ENCODE measurements at regions not wholly inside any gene's neighbourhood (a gene's known extent, or its start where the extent isn't known, plus 50 kb on each side); places are given as distances from the start of the nearest gene placed in this dataset.

DNA sequence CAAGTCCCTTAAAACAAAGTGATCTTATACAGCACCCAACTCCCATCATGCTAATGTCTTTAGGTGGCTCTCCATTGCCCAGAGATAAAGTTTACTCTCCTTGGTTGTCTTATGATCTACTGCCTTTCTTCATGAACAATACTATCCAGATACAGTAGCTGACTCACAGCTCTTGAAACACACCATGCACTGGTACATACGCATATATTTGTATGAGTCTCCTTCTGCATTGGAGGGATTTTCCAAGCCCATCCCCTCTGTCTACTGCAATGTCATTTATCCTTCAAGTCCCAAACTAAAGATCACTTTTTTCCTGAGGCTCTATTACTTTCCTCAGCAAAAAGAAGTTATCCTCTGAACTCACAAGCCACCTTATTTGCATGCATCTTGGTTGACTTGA is 84.7 kb upstream of the LRATD1 start:
- no peak overlapping the region for H3K4me3 ChIP-seq (ENCODE audit: low read depth in 1 of 5, low read length in 5 of 5)

DNA sequence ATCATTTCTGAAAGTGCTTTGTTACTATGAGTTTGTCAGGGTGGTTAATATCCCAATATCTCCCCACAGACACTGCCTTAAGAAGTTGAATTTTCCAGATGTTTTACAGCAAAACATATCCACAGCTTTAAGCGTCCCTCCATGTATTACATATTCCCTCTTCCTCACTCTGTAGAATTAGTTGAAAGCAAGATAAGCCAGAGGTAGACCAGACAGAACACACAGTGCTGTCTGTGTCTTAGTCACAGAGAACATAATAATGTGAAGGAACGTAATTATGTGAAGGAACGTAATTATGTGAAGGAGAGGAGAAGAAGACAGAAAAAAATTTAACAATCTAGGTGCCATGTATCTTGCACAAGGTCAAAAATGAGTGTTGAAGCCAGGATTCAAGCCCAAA is 81.9 kb upstream of the LRATD1 start:
- no peak overlapping the region for H3K9ac ChIP-seq (ENCODE audit: low read length in 5 of 5)
- no peaks in the 10 kb centered on the region for H3K4me1 ChIP-seq (ENCODE audit: control insufficient read depth in 5 of 5, insufficient read depth in 5 of 5, low read length in 5 of 5)
- no peaks in the 10 kb centered on the region for H3K36me3 ChIP-seq (ENCODE audit: control insufficient read depth in 5 of 5, insufficient read depth in 5 of 5, low read length in 5 of 5)
- no peak overlapping the region for H3K4me3 ChIP-seq (ENCODE audit: low read depth in 1 of 5, low read length in 5 of 5)
- no peaks in the 10 kb centered on the region for H3K27me3 ChIP-seq (ENCODE audit: control insufficient read depth in 5 of 5, insufficient read depth in 4 of 5, low read length in 5 of 5)
- no peak overlapping the region for H3K27ac ChIP-seq (ENCODE audit: low read depth, low read length)
- H3K9me3 ChIP-seq (ENCODE audit: control insufficient read depth in 5 of 5, low read length in 5 of 5), result no peaks in the 10 kb centered on the region

More for the DNA sequence above, 84.7 kb upstream of the LRATD1 start:
- Histone ChIP-seq H3K36me3 (ENCODE audit: control insufficient read depth in 5 of 5, insufficient read depth in 5 of 5, low read length in 5 of 5) (no peaks in the 10 kb centered on the region), H3K9me3 (ENCODE audit: control insufficient read depth in 5 of 5, low read length in 5 of 5) (no peaks in the 10 kb centered on the region), H3K27ac (ENCODE audit: low read depth, low read length) (no peak overlapping the region), H3K9ac (ENCODE audit: low read length in 5 of 5) (no peak overlapping the region), H3K4me1 (ENCODE audit: control insufficient read depth in 5 of 5, insufficient read depth in 5 of 5, low read length in 5 of 5) (no peaks in the 10 kb centered on the region), H3K27me3 (ENCODE audit: control insufficient read depth in 5 of 5, insufficient read depth in 4 of 5, low read length in 5 of 5) (no peaks in the 10 kb centered on the region)

- H3K4me1 ChIP-seq (ENCODE audit: control insufficient read depth in 5 of 5, insufficient read depth in 5 of 5, low read length in 5 of 5), result no peaks in the 10 kb centered on the region
- no peaks in the 10 kb centered on the region for H3K36me3 ChIP-seq (ENCODE audit: control insufficient read depth in 5 of 5, insufficient read depth in 5 of 5, low read length in 5 of 5)
- H3K9me3 ChIP-seq (ENCODE audit: control insufficient read depth in 5 of 5, low read length in 5 of 5), result no peaks in the 10 kb centered on the region
- H3K9ac ChIP-seq (ENCODE audit: low read length in 5 of 5), result no peak overlapping the region
- H3K27me3 ChIP-seq (ENCODE audit: control insufficient read depth in 5 of 5, insufficient read depth in 4 of 5, low read length in 5 of 5), result no peaks in the 10 kb centered on the region
- H3K4me3 ChIP-seq (ENCODE audit: low read depth in 1 of 5, low read length in 5 of 5), result no peak overlapping the region
- no peak overlapping the region for H3K27ac ChIP-seq (ENCODE audit: low read depth, low read length)
These were observed 81.4 kb upstream of the LRATD1 start for GRCh38 chr2:14551069-14551468.

DNA sequence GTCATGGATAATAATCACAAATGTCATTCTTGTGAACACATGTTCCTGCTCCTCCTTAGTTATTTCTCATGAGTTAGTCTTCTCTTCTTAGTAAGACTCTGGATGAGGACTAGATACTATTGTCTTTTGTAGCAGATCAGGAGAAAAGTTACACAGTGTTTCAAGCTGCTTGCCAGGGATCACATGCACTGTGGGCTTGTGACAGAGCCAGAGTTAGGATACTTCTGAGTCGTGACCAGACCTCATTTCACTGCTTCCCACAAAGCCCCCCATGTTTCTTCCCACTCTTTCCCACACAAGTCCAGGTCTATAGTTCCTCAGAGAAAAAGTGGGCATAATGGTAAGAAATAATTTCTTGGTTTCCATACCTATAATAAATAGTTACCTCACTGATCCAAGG is 80.2 kb upstream of the LRATD1 start:
- H3K4me3 ChIP-seq (ENCODE audit: low read depth in 1 of 5, low read length in 5 of 5), result no peak overlapping the region
- H3K9ac ChIP-seq (ENCODE audit: low read length in 5 of 5), result no peak overlapping the region
- no peaks in the 10 kb centered on the region for H3K4me1 ChIP-seq (ENCODE audit: control insufficient read depth in 5 of 5, insufficient read depth in 5 of 5, low read length in 5 of 5)
- no peaks in the 10 kb centered on the region for H3K27me3 ChIP-seq (ENCODE audit: control insufficient read depth in 5 of 5, insufficient read depth in 4 of 5, low read length in 5 of 5)
- H3K36me3 ChIP-seq (ENCODE audit: control insufficient read depth in 5 of 5, insufficient read depth in 5 of 5, low read length in 5 of 5), result no peaks in the 10 kb centered on the region
- no peak overlapping the region for H3K27ac ChIP-seq (ENCODE audit: low read depth, low read length)
- H3K9me3 ChIP-seq (ENCODE audit: control insufficient read depth in 5 of 5, low read length in 5 of 5), result no peaks in the 10 kb centered on the region

DNA sequence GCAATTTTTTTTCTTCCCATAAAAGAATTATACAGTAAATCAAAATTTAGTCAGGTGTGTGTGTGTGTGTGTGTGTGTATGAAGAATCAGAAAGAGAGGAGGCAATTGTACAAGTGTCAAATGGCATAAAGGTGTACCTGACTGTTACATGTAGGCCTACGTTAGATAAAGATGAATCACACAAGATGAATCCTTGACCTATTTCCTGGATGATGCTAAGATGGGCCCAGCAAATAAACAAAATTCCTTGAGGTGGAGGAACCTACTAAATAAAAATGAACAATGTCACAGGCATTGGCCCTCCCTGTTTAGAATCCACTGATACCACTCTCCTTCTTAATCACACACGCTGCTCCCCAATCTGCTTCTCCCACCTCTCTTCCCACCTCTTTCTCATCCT is 79.7 kb upstream of the LRATD1 start:
- Histone ChIP-seq H3K9ac (ENCODE audit: low read length in 5 of 5) (no peak overlapping the region), H3K4me1 (ENCODE audit: control insufficient read depth in 5 of 5, insufficient read depth in 5 of 5, low read length in 5 of 5) (no peaks in the 10 kb centered on the region), H3K36me3 (ENCODE audit: control insufficient read depth in 5 of 5, insufficient read depth in 5 of 5, low read length in 5 of 5) (no peaks in the 10 kb centered on the region)

GRCh38 chr2:14554849-14555545 is 77.5 kb upstream of the LRATD1 start:
- H3K4me1 ChIP-seq (ENCODE audit: control insufficient read depth in 5 of 5, insufficient read depth in 5 of 5, low read length in 5 of 5), result no peaks in the 10 kb centered on the region
- H3K27me3 ChIP-seq (ENCODE audit: control insufficient read depth in 5 of 5, insufficient read depth in 4 of 5, low read length in 5 of 5), result no peaks in the 10 kb centered on the region
- no peak overlapping the region for H3K4me3 ChIP-seq (ENCODE audit: low read depth in 1 of 5, low read length in 5 of 5)
- H3K36me3 ChIP-seq (ENCODE audit: control insufficient read depth in 5 of 5, insufficient read depth in 5 of 5, low read length in 5 of 5), result no peaks in the 10 kb centered on the region
- no peak overlapping the region for H3K9ac ChIP-seq (ENCODE audit: low read length in 5 of 5)
- no peak overlapping the region for H3K27ac ChIP-seq (ENCODE audit: low read depth, low read length)
- no peaks in the 10 kb centered on the region for H3K9me3 ChIP-seq (ENCODE audit: control insufficient read depth in 5 of 5, low read length in 5 of 5)

More for the DNA sequence above, 79.7 kb upstream of the LRATD1 start:
- Histone ChIP-seq H3K9me3 (ENCODE audit: control insufficient read depth in 5 of 5, low read length in 5 of 5) (no peaks in the 10 kb centered on the region), H3K27me3 (ENCODE audit: control insufficient read depth in 5 of 5, insufficient read depth in 4 of 5, low read length in 5 of 5) (no peaks in the 10 kb centered on the region), H3K4me3 (ENCODE audit: low read depth in 1 of 5, low read length in 5 of 5) (no peak overlapping the region), H3K27ac (ENCODE audit: low read depth, low read length) (no peak overlapping the region)

GRCh38 chr2:14557111-14557510 is 75.4 kb upstream of the LRATD1 start:
- Histone ChIP-seq H3K36me3 (ENCODE audit: control insufficient read depth in 5 of 5, insufficient read depth in 5 of 5, low read length in 5 of 5) (no peaks in the 10 kb centered on the region), H3K27me3 (ENCODE audit: control insufficient read depth in 5 of 5, insufficient read depth in 4 of 5, low read length in 5 of 5) (no peaks in the 10 kb centered on the region), H3K27ac (ENCODE audit: low read depth, low read length) (no peak overlapping the region), H3K9ac (ENCODE audit: low read length in 5 of 5) (no peak overlapping the region), H3K4me1 (ENCODE audit: control insufficient read depth in 5 of 5, insufficient read depth in 5 of 5, low read length in 5 of 5) (no peaks in the 10 kb centered on the region), H3K4me3 (ENCODE audit: low read depth in 1 of 5, low read length in 5 of 5) (no peak overlapping the region), H3K9me3 (ENCODE audit: control insufficient read depth in 5 of 5, low read length in 5 of 5) (no peaks in the 10 kb centered on the region)

GRCh38 chr2:14557916-14558315 is 74.6 kb upstream of the LRATD1 start:
- H3K27me3 ChIP-seq (ENCODE audit: control insufficient read depth in 5 of 5, insufficient read depth in 4 of 5, low read length in 5 of 5), result no peaks in the 10 kb centered on the region
- no peak overlapping the region for H3K4me3 ChIP-seq (ENCODE audit: low read depth in 1 of 5, low read length in 5 of 5)
- no peak overlapping the region for H3K9ac ChIP-seq (ENCODE audit: low read length in 5 of 5)
- no peaks in the 10 kb centered on the region for H3K36me3 ChIP-seq (ENCODE audit: control insufficient read depth in 5 of 5, insufficient read depth in 5 of 5, low read length in 5 of 5)
- no peaks in the 10 kb centered on the region for H3K4me1 ChIP-seq (ENCODE audit: control insufficient read depth in 5 of 5, insufficient read depth in 5 of 5, low read length in 5 of 5)
- no peaks in the 10 kb centered on the region for H3K9me3 ChIP-seq (ENCODE audit: control insufficient read depth in 5 of 5, low read length in 5 of 5)
- H3K27ac ChIP-seq (ENCODE audit: low read depth, low read length), result no peak overlapping the region

DNA sequence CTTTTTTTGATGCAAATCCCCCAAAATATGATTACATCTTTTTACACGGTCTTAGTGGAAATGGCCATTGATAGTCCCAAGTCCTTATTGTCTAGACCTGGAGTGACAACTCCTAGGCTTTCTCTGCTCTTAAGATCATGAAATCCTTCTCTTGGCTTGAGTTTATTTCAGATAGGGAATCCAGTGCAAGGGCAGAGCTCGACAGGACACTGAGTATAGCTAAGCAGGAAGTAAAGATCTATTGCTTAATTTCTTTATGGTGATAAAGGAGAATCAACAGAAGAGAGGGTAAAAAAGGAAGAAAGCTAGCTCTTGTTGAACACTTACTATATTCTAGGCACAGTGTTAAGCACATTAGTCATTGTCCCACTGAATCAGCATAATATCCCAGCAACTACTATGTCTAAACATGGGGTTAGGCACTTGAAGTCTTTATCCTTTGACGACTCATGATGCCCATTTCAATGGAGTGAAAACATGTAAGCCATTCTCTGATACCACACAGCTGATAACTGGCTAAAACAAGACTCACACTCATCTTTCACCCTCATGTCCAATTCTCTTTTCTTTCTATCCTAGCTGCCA is 74.1 kb upstream of the LRATD1 start:
- no peak overlapping the region for H3K27ac ChIP-seq (ENCODE audit: low read depth, low read length)
- H3K36me3 ChIP-seq (ENCODE audit: control insufficient read depth in 5 of 5, insufficient read depth in 5 of 5, low read length in 5 of 5), result no peaks in the 10 kb centered on the region

DNA sequence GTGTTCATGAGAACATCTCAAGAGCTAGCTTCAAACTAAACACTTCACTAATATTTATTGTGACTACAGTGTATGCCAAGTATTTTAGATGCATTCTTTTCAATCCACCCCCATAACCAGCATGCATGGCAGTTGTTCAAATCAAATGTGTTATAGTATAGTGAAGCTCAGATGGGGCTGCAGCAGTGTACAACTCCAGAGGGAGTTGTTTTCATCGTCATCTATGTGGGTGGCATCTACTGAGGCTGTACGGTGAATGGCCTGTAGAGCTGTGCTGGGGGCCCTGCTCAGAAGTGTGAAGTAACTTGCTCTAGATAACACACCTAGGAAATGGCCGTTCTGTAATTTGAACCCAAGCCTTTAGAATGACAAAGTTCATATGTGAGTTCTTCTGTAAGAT is 71.8 kb upstream of the LRATD1 start:
- no peak overlapping the region for H3K4me3 ChIP-seq (ENCODE audit: low read depth in 1 of 5, low read length in 5 of 5)

More for the DNA sequence above, 74.1 kb upstream of the LRATD1 start:
- Histone ChIP-seq H3K4me1 (ENCODE audit: control insufficient read depth in 5 of 5, insufficient read depth in 5 of 5, low read length in 5 of 5) (no peaks in the 10 kb centered on the region), H3K9ac (ENCODE audit: low read length in 5 of 5) (no peak overlapping the region), H3K9me3 (ENCODE audit: control insufficient read depth in 5 of 5, low read length in 5 of 5) (no peaks in the 10 kb centered on the region), H3K27me3 (ENCODE audit: control insufficient read depth in 5 of 5, insufficient read depth in 4 of 5, low read length in 5 of 5) (no peaks in the 10 kb centered on the region), H3K4me3 (ENCODE audit: low read depth in 1 of 5, low read length in 5 of 5) (no peak overlapping the region)

More for the DNA sequence above, 71.8 kb upstream of the LRATD1 start:
- Histone ChIP-seq H3K9me3 (ENCODE audit: control insufficient read depth in 5 of 5, low read length in 5 of 5) (no peaks in the 10 kb centered on the region), H3K36me3 (ENCODE audit: control insufficient read depth in 5 of 5, insufficient read depth in 5 of 5, low read length in 5 of 5) (no peaks in the 10 kb centered on the region), H3K4me1 (ENCODE audit: control insufficient read depth in 5 of 5, insufficient read depth in 5 of 5, low read length in 5 of 5) (no peaks in the 10 kb centered on the region), H3K27me3 (ENCODE audit: control insufficient read depth in 5 of 5, insufficient read depth in 4 of 5, low read length in 5 of 5) (no peaks in the 10 kb centered on the region), H3K9ac (ENCODE audit: low read length in 5 of 5) (no peak overlapping the region), H3K27ac (ENCODE audit: low read depth, low read length) (no peak overlapping the region)
